BE2C (cell line): ENCODE measurements at regions not wholly inside any gene's neighbourhood (a gene's known extent, or its start where the extent isn't known, plus 50 kb on each side); places are given as distances from the start of the nearest gene placed in this dataset.

Experiments
- DNase-seq: peaks from one replicate; pipeline ENCODE4 v3.0.0-alpha.2; 2020
- H3K27me3 ChIP-seq: fragments of 250-450 bp; sonication (Bioruptor Pico); 2 replicates; pipeline ENCODE4 v1.5.1; 2020; ENCODE audit warnings: mild to moderate bottlenecking
- H3K36me3 ChIP-seq: fragments of 250-450 bp; sonication (Bioruptor Pico); 2 replicates; pipeline ENCODE4 v1.5.1; 2020; ENCODE audit warnings: mild to moderate bottlenecking
- H3K4me1 ChIP-seq: fragments of 250-450 bp; sonication (Bioruptor Pico); 2 replicates; pipeline ENCODE4 v1.5.1; 2020
- H3K4me3 ChIP-seq: 2 replicates; pipeline ENCODE4 v1.5.1; 2011; ENCODE audit warnings: low read depth, low read length
- H3K9me3 ChIP-seq: fragments of 250-450 bp; sonication (Bioruptor Pico); 2 replicates; pipeline ENCODE4 v1.5.1; 2020
- TF ChIP-seq, protein P1 (sequence below): IDR thresholded peaks from 2 replicates; pipeline ENCODE4 v1.5.1; 2012; ENCODE audit warnings: mild to moderate bottlenecking, low read depth, low read length

DNA sequence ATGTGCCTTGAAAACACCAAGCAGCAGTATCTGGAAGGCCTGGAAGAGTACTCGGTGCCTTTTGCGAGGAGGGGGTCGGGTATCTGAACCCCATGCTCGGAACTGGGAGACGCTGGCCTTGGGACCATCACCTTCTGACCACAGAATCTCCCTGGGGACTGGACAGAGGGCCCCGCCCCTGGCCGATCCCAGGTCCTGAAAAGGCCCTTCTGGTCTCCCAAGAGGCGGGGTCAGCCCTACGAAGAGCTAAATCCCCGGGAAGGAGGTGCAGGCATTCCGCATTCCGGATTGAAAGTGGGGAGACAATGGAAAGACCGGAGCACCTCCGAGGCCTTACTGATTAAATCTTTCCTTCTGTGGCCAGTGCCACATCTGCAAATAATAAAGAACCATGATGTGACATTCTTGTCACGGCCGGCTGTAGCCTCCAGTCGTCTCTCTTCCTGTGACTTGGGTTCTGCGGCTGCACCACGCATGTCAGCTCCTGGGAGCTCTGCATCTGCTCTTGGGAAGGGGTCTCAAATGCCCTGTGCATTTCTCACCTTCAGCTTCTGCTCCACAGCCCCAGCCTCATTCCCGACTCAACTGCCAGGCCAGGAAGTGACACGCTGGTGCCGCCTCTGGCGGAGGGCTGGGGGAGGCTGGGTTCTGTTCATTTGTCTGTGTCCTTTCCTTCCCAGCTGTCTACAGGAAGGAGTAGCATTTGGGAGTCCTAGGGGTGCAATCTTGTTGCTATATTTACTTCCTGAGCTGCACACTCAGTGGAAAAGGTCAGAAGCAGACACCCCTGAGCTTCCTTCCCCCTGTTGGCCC, 173.5 kb downstream of the KLF13 start:
- no peak overlapping the region for H3K4me3 ChIP-seq
- TF ChIP-seq, protein P1, sequence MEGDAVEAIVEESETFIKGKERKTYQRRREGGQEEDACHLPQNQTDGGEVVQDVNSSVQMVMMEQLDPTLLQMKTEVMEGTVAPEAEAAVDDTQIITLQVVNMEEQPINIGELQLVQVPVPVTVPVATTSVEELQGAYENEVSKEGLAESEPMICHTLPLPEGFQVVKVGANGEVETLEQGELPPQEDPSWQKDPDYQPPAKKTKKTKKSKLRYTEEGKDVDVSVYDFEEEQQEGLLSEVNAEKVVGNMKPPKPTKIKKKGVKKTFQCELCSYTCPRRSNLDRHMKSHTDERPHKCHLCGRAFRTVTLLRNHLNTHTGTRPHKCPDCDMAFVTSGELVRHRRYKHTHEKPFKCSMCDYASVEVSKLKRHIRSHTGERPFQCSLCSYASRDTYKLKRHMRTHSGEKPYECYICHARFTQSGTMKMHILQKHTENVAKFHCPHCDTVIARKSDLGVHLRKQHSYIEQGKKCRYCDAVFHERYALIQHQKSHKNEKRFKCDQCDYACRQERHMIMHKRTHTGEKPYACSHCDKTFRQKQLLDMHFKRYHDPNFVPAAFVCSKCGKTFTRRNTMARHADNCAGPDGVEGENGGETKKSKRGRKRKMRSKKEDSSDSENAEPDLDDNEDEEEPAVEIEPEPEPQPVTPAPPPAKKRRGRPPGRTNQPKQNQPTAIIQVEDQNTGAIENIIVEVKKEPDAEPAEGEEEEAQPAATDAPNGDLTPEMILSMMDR = no peak; the same call in 1 of the 2 replicates
- H3K4me1 ChIP-seq = no peaks in the 10 kb centered on the region; the same call in 1 of the 2 replicates
- H3K9me3 ChIP-seq = no peaks in the 10 kb centered on the region
- no peaks in the 10 kb centered on the region for H3K27me3 ChIP-seq
- DNase-seq = no peak
- H3K36me3 ChIP-seq = no peaks in the 10 kb centered on the region

DNA sequence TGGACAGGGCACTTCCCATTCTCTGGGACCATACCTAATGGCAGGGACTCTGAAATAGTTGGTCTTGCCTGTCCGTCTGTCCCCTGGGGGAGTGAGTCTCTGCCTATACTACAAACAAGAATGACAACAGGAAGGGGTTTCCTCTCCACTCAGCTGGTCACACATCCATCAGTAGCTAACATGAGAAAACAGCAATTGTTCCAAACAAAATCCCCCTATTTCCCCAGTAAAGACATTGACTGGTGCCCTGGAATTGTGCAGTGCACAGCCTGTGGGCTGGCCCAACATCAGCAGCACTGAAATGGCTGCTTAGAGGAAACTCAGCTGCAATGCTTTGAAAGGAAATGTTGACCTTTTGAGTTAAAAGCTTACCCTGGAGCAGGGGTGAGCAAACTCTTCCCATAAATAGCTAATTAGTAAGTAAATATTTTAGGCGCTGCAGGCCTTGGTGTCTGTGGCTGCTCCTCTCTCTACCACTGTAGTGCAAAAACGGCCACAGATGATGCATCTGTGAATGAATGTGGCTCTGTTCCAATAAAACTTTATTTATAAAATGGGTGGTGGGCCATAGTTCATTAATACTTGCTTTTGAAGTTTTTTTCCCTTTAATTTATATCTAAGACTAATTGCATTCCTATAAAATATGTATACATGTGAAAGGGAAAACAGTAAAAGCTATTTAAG, 174.3 kb downstream of the KLF13 start:
- no peaks in the 10 kb centered on the region for H3K27me3 ChIP-seq
- H3K4me1 ChIP-seq = no peaks in the 10 kb centered on the region; the same call in 1 of the 2 replicates
- TF ChIP-seq, protein P1 = no peak
- H3K9me3 ChIP-seq = no peaks in the 10 kb centered on the region
- H3K4me3 ChIP-seq = no peak overlapping the region
- DNase-seq = no peak
- H3K36me3 ChIP-seq = no peaks in the 10 kb centered on the region

DNA sequence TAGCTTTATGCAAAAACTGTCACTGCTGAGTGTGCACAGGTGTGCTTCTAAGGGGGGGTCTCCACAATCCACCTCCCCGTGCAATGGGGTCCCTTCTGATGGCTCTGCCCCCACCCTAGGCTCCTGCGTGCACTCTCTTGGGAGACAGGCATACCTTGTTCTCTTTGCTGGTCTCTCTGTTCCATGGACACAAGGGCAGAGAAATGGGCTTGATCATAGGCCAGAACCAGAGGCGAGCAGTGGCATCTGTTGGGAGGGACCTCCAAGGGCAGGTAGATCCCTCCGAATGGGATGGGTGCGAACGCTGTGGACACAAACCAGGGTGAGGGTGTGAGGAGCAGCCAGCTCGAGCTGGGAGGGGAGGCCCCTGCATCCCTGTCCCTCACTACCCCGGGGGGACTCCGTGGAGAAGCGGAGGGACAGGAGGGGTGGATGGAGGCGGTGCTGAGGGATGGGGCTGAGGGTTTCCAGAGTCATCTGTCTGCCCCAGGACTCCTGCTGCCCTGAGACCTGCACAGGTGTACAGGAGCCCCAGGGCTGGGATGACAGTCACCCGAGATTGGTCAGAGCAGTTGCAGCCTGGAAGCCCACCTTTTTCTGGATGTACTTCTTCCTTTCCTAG, 175.0 kb downstream of the KLF13 start:
- no peak for DNase-seq
- TF ChIP-seq, protein P1 = no peak
- H3K27me3 ChIP-seq = no peaks in the 10 kb centered on the region
- H3K4me3 ChIP-seq = no peak overlapping the region
- no peaks in the 10 kb centered on the region for H3K9me3 ChIP-seq
- no peaks in the 10 kb centered on the region for H3K36me3 ChIP-seq
- no peaks in the 10 kb centered on the region; the same call in 1 of the 2 replicates for H3K4me1 ChIP-seq

DNA sequence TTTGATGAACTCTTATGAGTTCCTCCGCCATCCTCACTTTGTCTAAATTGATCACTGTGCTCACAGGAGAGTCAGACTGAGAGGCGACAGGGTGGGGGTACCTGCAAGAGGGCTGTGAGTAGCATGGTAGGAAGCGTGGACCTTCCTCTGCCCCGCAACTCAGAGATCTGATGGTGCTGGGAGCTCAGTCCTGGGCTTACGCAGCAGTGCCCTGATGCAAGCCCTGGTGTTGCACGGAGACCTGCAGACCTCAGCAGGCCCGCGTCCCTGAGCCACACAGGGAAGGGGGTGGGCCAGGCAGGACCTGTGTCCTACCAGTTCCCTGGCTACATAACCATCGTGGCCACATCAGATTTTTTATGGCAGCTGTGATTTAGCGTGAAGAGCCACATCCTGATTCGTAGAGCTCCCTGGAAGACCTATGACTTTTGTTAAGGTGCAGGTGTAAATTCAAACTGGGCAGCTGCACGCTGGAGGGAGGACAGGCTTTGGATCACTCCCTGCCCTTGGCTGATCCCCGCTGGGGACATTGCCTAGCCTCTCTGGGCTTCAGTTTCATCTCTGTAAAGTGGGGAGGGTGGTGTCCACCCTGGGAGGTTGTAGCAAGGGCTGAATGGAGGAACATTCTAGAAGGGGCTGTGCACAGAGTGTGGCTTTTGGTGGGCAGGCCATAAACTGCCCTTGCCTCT, 176.1 kb downstream of the KLF13 start:
- no peak overlapping the region for H3K4me3 ChIP-seq

DNA sequence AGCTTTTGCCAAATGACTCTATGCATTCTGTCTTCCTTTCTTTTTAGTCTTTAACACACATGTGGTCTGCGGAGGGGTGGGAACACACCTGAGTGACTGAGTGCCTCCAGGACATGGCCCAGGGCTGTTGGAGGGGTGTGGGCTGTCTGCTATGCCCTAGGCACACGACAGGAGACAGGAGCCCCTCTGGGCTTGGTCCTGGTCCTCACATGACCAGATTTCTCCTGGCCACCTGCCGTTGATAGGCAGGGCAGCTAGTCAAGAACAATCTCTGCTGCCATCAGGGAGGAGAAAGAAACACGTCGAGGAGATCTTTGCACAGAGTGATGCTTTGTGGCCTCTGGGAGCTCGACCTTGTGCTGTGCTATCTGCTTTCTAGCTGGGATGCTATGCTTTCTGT, 176.6 kb downstream of the KLF13 start:
- no peak for DNase-seq
- TF ChIP-seq, protein P1 = no peak
- Histone ChIP-seq H3K4me1 (no peaks in the 10 kb centered on the region; the same call in 1 of the 2 replicates), H3K9me3 (no peaks in the 10 kb centered on the region), H3K36me3 (no peaks in the 10 kb centered on the region), H3K27me3 (no peaks in the 10 kb centered on the region), H3K4me3 (no peak overlapping the region)

More for the DNA sequence above, 176.1 kb downstream of the KLF13 start:
- H3K36me3 ChIP-seq = no peaks in the 10 kb centered on the region
- TF ChIP-seq, protein P1 = no peak
- no peak for DNase-seq
- H3K9me3 ChIP-seq = no peaks in the 10 kb centered on the region
- no peaks in the 10 kb centered on the region; the same call in 1 of the 2 replicates for H3K4me1 ChIP-seq
- no peaks in the 10 kb centered on the region for H3K27me3 ChIP-seq
